Liver (tissue), 8 donors: ENCODE measurements at regions not wholly inside any gene's neighbourhood (a gene's known extent, or its start where the extent isn't known, plus 50 kb on each side); places are given as distances from the start of the nearest gene placed in this dataset.

Source experiments
- DNase-seq: peaks from one replicate; pipeline ENCODE4 v3.0.0-alpha.2; 2017; ENCODE audit warnings: low spot score
- H3K27ac ChIP-seq, 2 donors: one replicate each; pipeline ENCODE4 v1.7.0; 2013; ENCODE audit warnings: inconsistent platforms in 2 of 2, low read length in 2 of 2, control low read depth in 1 of 2, low read depth in 1 of 2, mild to moderate bottlenecking in 1 of 2
- H3K27me3 ChIP-seq, 4 donors: one replicate each; pipeline versions ENCODE4 v1.6.1 to v1.7.0; 2013; ENCODE audit warnings: low read length in 3 of 4, inconsistent platforms in 1 of 4, mild to moderate bottlenecking in 1 of 4, moderate library complexity in 1 of 4; ENCODE audit not compliant: control insufficient read depth in 4 of 4, insufficient read depth in 4 of 4
- H3K36me3 ChIP-seq, 4 donors: one replicate each; pipeline versions ENCODE4 v1.6.1 to v1.7.0; 2013; ENCODE audit warnings: low read length in 3 of 4, mild to moderate bottlenecking in 3 of 4, low read depth in 1 of 4, moderate library complexity in 1 of 4; ENCODE audit not compliant: control insufficient read depth in 4 of 4, insufficient read depth in 3 of 4
- H3K4me1 ChIP-seq, 4 donors: one replicate each; pipeline versions ENCODE4 v1.6.1 to v1.7.0; 2013; ENCODE audit warnings: low read length in 3 of 4, mild to moderate bottlenecking in 3 of 4, moderate library complexity in 1 of 4; ENCODE audit not compliant: control insufficient read depth in 4 of 4, insufficient read depth in 4 of 4
- H3K4me3 ChIP-seq, 3 donors: one replicate each; pipeline versions ENCODE4 v1.6.1 to v1.7.0; 2013; ENCODE audit warnings: low read length in 3 of 3, control low read depth in 1 of 3, low read depth in 1 of 3, mild to moderate bottlenecking in 1 of 3
- H3K9ac ChIP-seq, 2 donors: one replicate each; pipeline ENCODE4 v1.7.0; 2013; ENCODE audit warnings: low read length in 2 of 2, mild to moderate bottlenecking in 2 of 2, moderate library complexity in 2 of 2, control low read depth in 1 of 2, low read depth in 1 of 2
- H3K9me3 ChIP-seq, 4 donors: one replicate each; pipeline versions ENCODE4 v1.6.1 to v1.7.0; 2013; ENCODE audit warnings: low read length in 3 of 4; ENCODE audit not compliant: control insufficient read depth in 4 of 4
- ATF3 ChIP-seq: IDR thresholded peaks from 2 replicates; pipeline ENCODE4 v1.6.1; 2016; ENCODE audit warnings: antibody characterized with exemption
- EGR1 ChIP-seq, 2 donors: IDR thresholded peaks; 2 replicates each; pipeline ENCODE4 v1.6.1; 2016 to 2018; ENCODE audit warnings: antibody characterized with exemption in 2 of 2, low read depth in 2 of 2
- FOXA1 ChIP-seq: IDR thresholded peaks from 2 replicates; pipeline ENCODE4 v1.6.1; 2016; ENCODE audit warnings: antibody characterized with exemption
- FOXA2 ChIP-seq: IDR thresholded peaks from 2 replicates; pipeline ENCODE4 v1.6.1; 2016; ENCODE audit warnings: antibody characterized with exemption
- GABPA ChIP-seq, 2 donors: IDR thresholded peaks in 1 of 2; conservative IDR thresholded peaks in 1 of 2; 2 replicates each; pipeline ENCODE4 v1.6.1; 2016; ENCODE audit warnings: antibody characterized with exemption in 2 of 2, mild to moderate bottlenecking in 1 of 2, moderate library complexity in 1 of 2
- HNF4A ChIP-seq, 2 donors: conservative IDR thresholded peaks; 2 replicates each; pipeline ENCODE4 v1.6.1; 2016; ENCODE audit warnings: antibody characterized with exemption in 2 of 2, mild to moderate bottlenecking in 2 of 2
- HNF4G ChIP-seq: IDR thresholded peaks from 2 replicates; pipeline ENCODE4 v1.6.1; 2016; ENCODE audit warnings: antibody characterized with exemption
- JUND ChIP-seq, 2 donors: IDR thresholded peaks; 2 replicates each; pipeline ENCODE4 v1.6.1; 2016; ENCODE audit warnings: antibody characterized with exemption in 2 of 2
- MAX ChIP-seq: IDR thresholded peaks from 2 replicates; pipeline ENCODE4 v1.6.1; 2016; ENCODE audit warnings: antibody characterized with exemption
- NR2F2 ChIP-seq: IDR thresholded peaks from 2 replicates; pipeline ENCODE4 v1.6.1; 2016; ENCODE audit warnings: antibody characterized with exemption
- RAD21 ChIP-seq, 2 donors: IDR thresholded peaks; 2 replicates each; pipeline ENCODE4 v1.6.1; 2016; ENCODE audit warnings: antibody characterized with exemption in 2 of 2, mild to moderate bottlenecking in 2 of 2
- REST ChIP-seq: IDR thresholded peaks from 2 replicates; pipeline ENCODE4 v1.6.1; 2016; ENCODE audit warnings: antibody characterized with exemption, mild to moderate bottlenecking
- RXRA ChIP-seq, 2 donors: IDR thresholded peaks; 2 replicates each; pipeline ENCODE4 v1.6.1; 2017 to 2018; ENCODE audit warnings: antibody characterized with exemption in 2 of 2, mild to moderate bottlenecking in 1 of 2
- SP1 ChIP-seq: IDR thresholded peaks from 2 replicates; pipeline ENCODE4 v1.6.1; 2018; ENCODE audit warnings: antibody characterized with exemption, mild to moderate bottlenecking
- TAF1 ChIP-seq: conservative IDR thresholded peaks from 2 replicates; pipeline ENCODE4 v1.6.1; 2016; ENCODE audit warnings: antibody characterized with exemption, mild to moderate bottlenecking
- YY1 ChIP-seq: IDR thresholded peaks from 2 replicates; pipeline ENCODE4 v1.6.1; 2016; ENCODE audit warnings: antibody characterized with exemption, mild to moderate bottlenecking
- ZBTB33 ChIP-seq: IDR thresholded peaks from 2 replicates; pipeline ENCODE4 v1.6.1; 2016; ENCODE audit warnings: antibody characterized with exemption
- WGBS: extraction: QIAGEN DNeasy Blood & Tissue Kit; methylation state at CpG from one replicate; pipeline ENCODE4 v1.1.7; 2013; 5-methylcytosine and 5-hydroxymethylcytosine counted together
- TF ChIP-seq, protein P1 (sequence below): fragments of 150-350 bp; IDR thresholded peaks from 2 replicates; pipeline ENCODE4 v1.5.1; 2017; ENCODE audit warnings: improper control_type of control experiment, low read depth, low read length; ENCODE audit not compliant: missing input control
- donor health status: healthy.
- donor health status: healthy.
- donor health status: healthy.
- donor health status: healthy.
- donor health status: healthy.

DNA sequence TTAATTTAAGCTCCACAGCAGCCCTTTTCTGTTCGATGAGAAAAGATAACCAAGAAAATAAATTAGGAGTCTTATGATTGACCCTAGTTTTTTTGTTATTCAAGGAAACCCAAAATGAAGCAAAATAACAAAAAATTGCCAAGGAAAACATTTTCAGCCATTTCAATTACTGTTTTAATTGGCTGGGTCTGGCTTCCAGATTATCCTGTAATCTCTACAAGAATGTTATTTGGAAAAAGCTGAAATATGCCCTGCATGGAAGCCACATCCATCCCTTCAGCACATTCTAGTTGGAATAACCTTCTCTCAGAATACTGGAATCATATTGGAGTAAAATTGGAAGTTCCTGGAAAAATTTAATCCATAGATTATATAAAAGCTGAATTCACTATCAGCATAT, 191.1 kb upstream of the CCN2 start:
- Histone ChIP-seq H3K9me3 (no peaks in the 10 kb centered on the region), H3K4me3 (no peak overlapping the region), H3K27me3 (no peaks in the 10 kb centered on the region), H3K36me3 (no peaks in the 10 kb centered on the region), H3K4me1 (no peaks in the 10 kb centered on the region), H3K9ac (no peak overlapping the region), H3K27ac (no peak overlapping the region)
- TF ChIP-seq RXRA (IDR thresholded peaks at IDR 0.05) (no peak), FOXA2 (no peak), JUND (IDR thresholded peaks at IDR 0.05) (no peak), NR2F2 (no peak), SP1 (no peak), ZBTB33 (no peak), RAD21 (IDR thresholded peaks at IDR 0.05) (no peak), EGR1 (IDR thresholded peaks at IDR 0.05; ENCODE audit: low read depth in 2 of 2) (no peak), GABPA (IDR thresholded peaks at IDR 0.05 in 1 of 2, conservative IDR thresholded peaks at IDR 0.05 in 1 of 2) (no peak), FOXA1 (no peak), HNF4A (conservative IDR thresholded peaks at IDR 0.05) (no peak), TAF1 (no peak), ATF3 (no peak), HNF4G (no peak), REST (no peak), MAX (no peak), YY1 (no peak)
- TF ChIP-seq, protein P1, sequence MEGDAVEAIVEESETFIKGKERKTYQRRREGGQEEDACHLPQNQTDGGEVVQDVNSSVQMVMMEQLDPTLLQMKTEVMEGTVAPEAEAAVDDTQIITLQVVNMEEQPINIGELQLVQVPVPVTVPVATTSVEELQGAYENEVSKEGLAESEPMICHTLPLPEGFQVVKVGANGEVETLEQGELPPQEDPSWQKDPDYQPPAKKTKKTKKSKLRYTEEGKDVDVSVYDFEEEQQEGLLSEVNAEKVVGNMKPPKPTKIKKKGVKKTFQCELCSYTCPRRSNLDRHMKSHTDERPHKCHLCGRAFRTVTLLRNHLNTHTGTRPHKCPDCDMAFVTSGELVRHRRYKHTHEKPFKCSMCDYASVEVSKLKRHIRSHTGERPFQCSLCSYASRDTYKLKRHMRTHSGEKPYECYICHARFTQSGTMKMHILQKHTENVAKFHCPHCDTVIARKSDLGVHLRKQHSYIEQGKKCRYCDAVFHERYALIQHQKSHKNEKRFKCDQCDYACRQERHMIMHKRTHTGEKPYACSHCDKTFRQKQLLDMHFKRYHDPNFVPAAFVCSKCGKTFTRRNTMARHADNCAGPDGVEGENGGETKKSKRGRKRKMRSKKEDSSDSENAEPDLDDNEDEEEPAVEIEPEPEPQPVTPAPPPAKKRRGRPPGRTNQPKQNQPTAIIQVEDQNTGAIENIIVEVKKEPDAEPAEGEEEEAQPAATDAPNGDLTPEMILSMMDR: no peak
- DNase-seq: no peak
- WGBS: 91% methylated on average over 1 of the region's 1 CpG

DNA sequence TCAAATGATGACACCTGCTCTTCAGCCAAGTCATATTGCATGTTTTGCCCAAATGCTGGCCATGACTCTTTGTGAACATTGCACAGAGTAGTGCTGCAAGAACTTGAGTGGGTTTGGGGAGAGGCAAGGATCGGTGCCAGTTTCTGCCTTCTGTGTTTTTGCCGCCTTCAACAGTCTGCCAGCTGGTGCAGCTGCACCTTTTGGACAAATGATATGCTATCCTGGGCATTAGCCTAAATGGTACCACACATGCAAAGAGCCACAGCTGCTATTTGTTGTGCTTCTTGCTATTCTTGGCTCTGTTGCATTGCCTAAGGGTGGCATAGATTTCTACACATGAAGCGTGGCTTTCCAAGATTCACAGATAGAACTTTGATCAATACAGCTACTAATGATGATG, 189.0 kb upstream of the CCN2 start:
- Histone ChIP-seq H3K4me3 (no peak overlapping the region), H3K9me3 (no peaks in the 10 kb centered on the region), H3K27me3 (no peaks in the 10 kb centered on the region), H3K27ac (no peak overlapping the region), H3K36me3 (no peaks in the 10 kb centered on the region), H3K4me1 (no peaks in the 10 kb centered on the region), H3K9ac (no peak overlapping the region)
- 89% methylated on average over 3 of the region's 3 CpGs for WGBS
- TF ChIP-seq ZBTB33 (no peak), SP1 (no peak), EGR1 (IDR thresholded peaks at IDR 0.05; ENCODE audit: low read depth in 2 of 2) (no peak), JUND (IDR thresholded peaks at IDR 0.05) (no peak), HNF4A (conservative IDR thresholded peaks at IDR 0.05) (no peak), RXRA (IDR thresholded peaks at IDR 0.05) (no peak), ATF3 (no peak), GABPA (IDR thresholded peaks at IDR 0.05 in 1 of 2, conservative IDR thresholded peaks at IDR 0.05 in 1 of 2) (no peak), RAD21 (IDR thresholded peaks at IDR 0.05) (no peak), NR2F2 (no peak), MAX (no peak)
- TF ChIP-seq, protein P1: no peak
- DNase-seq: no peak
